ENCODE measurements at regions not wholly inside any gene's neighbourhood (a gene's known extent, or its start where the extent isn't known, plus 50 kb on each side); places are given as distances from the start of the nearest gene placed in this dataset.

- Histone ChIP-seq H3K27ac (peak overlapping the region in 1 of 2 donors; percentile 26), H3K36me3 (no peaks in the 10 kb centered on the region), H3K9me3 (no peaks in the 10 kb centered on the region), H3K4me3 (no peak overlapping the region), H3K27me3 (no peaks in the 10 kb centered on the region), H3K4me1 (ENCODE audit: insufficient read depth) (peaks cover 17% of the 10 kb centered on the region)
- peak in 3 of 5 donors; percentile 21 to 32 (median 24) for DNase-seq
- no peak for TF ChIP-seq CTCF (IDR thresholded peaks at IDR 0.05)
- TF ChIP-seq EP300 (IDR thresholded peaks at IDR 0.05): no peak
- TF ChIP-seq POLR2A (IDR thresholded peaks at IDR 0.05): no peak
- 30 to 34% (median 30%) methylated on average over 3 of the region's 3 CpGs for WGBS, 3 donors
- intact Hi-C loops (cut with DNase I): no loop called here
Observed at GRCh38 chr14:49220492-49220891, 365.7 kb downstream of the RPS29 start.

GRCh38 chr14:49218436-49219092 is 367.6 kb downstream of the RPS29 start:
- TF ChIP-seq CTCF (IDR thresholded peaks at IDR 0.05): no peak
- no peak for TF ChIP-seq EP300 (IDR thresholded peaks at IDR 0.05)
- TF ChIP-seq POLR2A (IDR thresholded peaks at IDR 0.05): no peak
- Histone ChIP-seq H3K9me3 (no peaks in the 10 kb centered on the region), H3K4me3 (no peak overlapping the region), H3K4me1 (ENCODE audit: insufficient read depth) (peaks cover 17% of the 10 kb centered on the region), H3K27me3 (no peaks in the 10 kb centered on the region), H3K36me3 (no peaks in the 10 kb centered on the region), H3K27ac (peak overlapping the region in 1 of 2 donors; percentile 10)
- 45 to 51% (median 46%) methylated on average over 5 of the region's 5 CpGs for WGBS, 3 donors
- peak; percentile 46 to 77 (median 56) for DNase-seq
- intact Hi-C loops (cut with DNase I): no loop called here

GRCh38 chr14:49212721-49213120 is 373.5 kb downstream of the RPS29 start:
- H3K9me3 ChIP-seq: no peaks in the 10 kb centered on the region
- no peak for TF ChIP-seq CTCF (IDR thresholded peaks at IDR 0.05)
- WGBS, 3 donors: 91 to 93% (median 92%) methylated on average over 4 of the region's 4 CpGs
- no peak overlapping the region for H3K4me3 ChIP-seq
- H3K27me3 ChIP-seq: no peaks in the 10 kb centered on the region
- intact Hi-C loops (cut with DNase I): no loop called here
- H3K4me1 ChIP-seq (ENCODE audit: insufficient read depth): peaks cover 2% of the 10 kb centered on the region
- no peak for DNase-seq
- no peak overlapping the region for H3K27ac ChIP-seq
- H3K36me3 ChIP-seq: no peaks in the 10 kb centered on the region

GRCh38 chr14:49209416-49209815 is 376.8 kb downstream of the RPS29 start:
- Histone ChIP-seq H3K36me3 (no peaks in the 10 kb centered on the region), H3K4me1 (ENCODE audit: insufficient read depth) (peaks cover 8% of the 10 kb centered on the region), H3K4me3 (no peak overlapping the region), H3K27ac (no peak overlapping the region), H3K27me3 (no peaks in the 10 kb centered on the region), H3K9me3 (no peaks in the 10 kb centered on the region)
- DNase-seq: no peak
- 8 to 35% (median 14%) methylated on average over 1 of the region's 1 CpG for WGBS, 3 donors
- no peak for TF ChIP-seq POLR2A (IDR thresholded peaks at IDR 0.05)
- TF ChIP-seq CTCF (IDR thresholded peaks at IDR 0.05): no peak
- TF ChIP-seq EP300 (IDR thresholded peaks at IDR 0.05): no peak
- intact Hi-C loops (cut with DNase I): no loop called here

All from ovary (tissue), 7 donors.